Eye (tissue), 1 donor: ENCODE measurements at regions not wholly inside any gene's neighbourhood (a gene's known extent, or its start where the extent isn't known, plus 50 kb on each side); places are given as distances from the start of the nearest gene placed in this dataset.
A peak's percentile ranks its signal among the peaks of the same experiment; 100 is the strongest.

Experiments
- DNase-seq: peaks from one replicate; pipeline ENCODE4 v3.0.0-alpha.2; 2015

DNA sequence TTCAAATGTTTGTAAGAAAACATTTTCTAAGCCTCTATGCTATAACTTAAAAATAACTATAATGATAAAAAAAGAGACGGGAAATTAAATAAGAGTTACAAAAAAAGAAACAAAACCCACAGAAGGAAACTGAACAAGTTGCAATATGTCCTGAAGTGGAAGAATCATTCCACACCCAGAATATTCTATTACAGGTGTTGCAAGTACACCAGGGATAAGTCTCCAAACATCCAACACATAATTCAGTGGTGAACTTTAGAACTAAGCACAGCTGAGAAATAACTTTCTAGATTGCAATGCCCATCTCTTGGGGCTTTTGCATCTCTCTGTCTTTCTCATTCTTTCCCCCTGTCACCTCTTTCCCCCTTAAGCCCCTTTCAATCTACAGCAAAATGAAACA is 325.2 kb downstream of the BRINP1 start:
- no peak for DNase-seq

DNA sequence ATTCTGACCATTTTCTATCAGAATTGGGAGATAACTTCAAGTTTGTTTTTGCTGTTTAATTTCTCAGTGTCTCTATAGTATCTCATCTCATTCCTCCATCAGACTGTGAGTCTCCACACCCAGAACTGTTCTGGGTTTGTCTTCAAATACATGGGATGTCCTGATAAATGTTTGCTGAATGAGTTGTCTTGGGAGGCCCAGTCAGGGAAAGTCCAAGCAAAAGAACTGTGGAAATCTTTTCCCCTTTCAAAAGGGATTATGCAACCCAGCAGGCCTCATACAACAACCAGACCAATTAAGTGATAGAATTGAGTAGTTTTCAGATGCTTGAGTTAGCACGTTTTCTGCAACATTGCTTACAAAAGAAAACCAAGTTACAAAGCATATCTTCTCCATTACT is 324.4 kb downstream of the BRINP1 start:
- peak; percentile 41 for DNase-seq

DNA sequence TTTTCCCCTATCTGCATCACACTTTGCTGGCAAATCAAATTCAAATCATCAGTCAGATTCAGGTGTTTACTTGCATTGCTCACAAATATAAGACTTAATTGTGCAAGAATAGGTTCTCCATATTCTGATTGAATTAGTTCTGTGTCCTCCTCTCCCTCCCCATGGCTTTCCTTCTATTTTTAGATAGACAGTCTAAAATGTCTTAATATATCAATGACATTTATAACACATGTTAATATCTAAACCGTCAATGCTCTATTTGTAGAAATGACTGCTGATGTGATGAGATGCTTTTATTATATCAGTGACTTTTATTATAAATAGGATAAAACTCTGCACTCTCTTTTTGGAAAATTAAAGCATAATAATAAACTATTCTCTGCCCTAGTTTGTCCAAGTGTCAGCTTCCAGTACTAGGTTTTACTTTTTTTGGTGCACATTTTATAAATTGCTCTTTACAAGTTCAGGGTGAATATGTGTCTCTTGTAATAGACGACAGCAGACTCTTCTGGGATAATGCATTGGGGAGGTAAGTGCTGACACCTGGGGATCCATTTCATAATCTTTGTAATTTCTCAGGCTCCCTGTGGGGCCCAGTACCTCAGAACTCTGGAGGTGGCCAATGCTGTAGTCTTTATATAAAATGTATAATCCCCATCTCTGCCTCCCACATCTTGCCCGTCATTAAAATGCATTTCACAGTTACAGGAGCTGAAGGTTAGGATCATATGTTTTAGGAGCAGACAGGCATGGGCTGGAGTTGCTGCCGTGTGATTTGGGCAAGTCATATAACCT is 321.5 kb downstream of the BRINP1 start:
- no peak for DNase-seq

DNA sequence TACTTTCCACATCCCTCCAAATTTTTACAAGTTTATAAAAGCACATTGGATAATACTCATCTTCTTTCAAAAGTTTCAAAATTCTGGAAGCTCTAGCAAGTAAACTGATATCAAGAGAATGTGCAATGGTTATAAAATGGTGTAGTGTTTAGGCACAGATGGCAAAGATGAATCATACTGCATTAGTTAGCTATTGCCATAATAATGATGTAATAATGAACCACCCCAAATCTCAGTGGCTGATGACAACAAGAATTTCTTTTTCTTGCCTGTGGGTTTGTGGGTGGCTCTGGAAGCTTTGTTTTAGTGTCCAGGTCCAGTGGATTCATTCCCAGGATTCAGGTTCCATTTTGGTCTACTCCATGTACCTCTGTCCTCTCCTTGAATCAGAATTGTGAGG is 319.0 kb downstream of the BRINP1 start:
- no peak for DNase-seq

DNA sequence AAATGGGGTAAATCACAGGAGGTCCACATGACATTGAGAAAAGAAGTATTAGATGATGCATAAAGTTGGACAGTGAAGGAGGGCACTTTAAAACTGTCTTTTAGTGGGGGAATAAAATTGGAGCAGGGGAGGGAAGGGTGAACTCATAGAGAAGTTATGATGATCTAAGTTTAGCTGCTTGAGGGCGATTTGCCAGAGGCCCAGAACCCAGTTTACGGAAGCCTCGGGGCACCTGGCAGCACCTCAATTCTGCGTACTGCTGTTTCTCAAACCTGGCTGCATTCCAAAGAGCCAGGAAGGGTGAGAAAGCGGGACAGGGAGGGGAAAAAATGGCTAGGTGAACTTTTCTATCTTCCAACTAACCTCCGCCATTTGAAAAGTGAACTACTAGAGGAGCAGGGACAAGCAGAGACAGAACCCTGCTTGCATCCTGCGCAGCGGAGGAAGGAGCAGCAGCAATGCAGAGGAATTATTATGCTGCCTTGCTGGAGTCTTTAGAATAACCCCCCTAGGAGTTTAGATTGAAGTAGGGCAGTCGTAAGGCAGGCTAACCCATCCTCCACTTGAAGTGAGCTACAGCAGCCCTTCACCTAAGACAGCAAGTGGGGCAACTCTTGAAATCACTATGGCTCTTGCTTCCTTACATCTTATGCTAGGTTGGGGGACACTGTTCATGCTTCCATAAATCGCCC is 316.8 kb downstream of the BRINP1 start:
- DNase-seq = no peak

DNA sequence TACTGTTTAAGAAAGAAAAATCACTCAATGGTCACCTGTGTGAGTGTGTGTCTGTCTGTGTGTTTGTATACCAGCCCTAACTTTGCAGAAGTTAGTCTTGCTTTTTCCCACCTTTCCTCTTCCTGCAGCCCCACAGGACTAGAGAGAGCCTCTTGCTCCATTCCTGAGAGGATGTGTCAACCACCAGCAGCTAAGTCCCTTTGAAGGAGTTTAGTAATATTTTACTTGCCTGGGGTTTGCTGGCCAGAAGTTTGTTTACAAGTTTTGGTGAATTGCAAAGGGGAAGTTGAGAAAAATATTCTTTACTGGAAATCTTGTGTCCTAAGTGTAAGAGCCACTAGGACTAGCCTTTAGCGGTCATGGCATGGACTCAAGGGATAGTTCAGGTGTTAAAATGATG is 316.2 kb downstream of the BRINP1 start:
- no peak for DNase-seq

DNA sequence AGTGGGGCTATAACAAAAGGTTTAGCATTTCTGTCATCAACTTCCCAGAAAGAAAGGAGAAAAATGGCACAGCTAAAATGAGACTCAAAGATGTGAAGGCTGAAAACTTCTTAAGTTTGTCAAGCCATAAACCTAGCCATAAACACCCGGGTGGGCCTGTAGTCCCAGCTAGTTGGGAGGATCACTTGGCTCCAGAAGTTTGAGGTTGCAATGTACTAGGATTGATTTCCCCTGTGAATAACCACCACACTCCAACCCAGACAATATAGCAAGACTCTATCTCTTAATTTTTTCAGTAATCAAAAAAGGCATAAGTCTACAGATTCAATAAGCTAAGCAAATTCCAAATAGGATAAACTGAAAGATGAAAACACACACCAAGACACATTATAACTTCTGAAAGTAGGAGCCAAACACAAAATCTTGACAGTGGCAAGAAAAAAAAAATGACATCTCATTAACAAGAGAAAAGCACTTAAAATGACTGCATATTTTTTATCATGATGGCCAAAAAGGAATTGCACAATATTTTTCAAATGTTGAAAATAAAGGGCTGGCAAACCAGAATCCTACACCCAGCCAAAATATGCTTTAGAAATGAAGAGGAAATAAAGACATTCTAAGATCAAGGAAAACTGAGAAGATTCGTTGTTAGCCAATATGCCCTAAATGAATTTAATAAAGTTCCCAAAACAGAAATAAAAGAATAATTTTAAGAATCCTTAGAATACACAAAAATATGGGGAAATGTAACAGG is 308.4 kb downstream of the BRINP1 start:
- DNase-seq = no peak

DNA sequence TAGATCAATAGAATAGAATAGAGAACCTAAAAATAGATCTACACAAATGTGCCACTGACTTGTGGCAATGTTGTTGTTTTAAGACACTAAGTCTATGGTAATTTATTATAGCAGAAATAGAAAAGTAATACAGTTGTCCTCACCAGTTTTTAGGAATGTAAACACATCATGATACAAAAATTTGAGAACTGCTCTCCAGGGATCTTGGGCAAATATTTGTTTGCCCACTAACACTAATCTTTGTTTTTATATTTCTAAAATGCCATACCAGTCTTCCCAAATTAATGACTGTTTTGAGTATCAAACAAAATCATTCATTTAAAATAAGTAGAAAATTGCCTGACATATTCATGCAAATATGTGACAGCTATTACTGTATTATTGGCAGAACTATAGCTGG is 297.6 kb downstream of the BRINP1 start:
- DNase-seq = no peak

DNA sequence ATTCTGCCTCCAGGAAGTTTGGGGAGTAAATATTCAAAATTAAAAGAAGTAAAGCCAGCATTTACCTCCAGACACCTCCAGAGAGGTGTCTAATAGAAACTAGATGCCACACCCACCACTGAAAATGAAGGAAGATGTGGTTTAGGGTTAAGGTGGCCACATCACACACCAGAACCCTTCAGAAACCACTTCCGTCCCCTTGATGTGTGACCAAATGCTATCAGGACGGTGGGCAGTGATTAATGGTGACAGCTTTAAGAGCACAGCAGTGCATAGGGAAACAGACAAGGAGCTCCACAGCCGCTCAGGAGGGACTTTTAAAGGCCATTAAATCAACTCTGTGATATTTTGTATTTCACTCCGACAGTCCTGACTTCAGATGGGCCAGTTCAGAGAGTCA is 295.2 kb downstream of the BRINP1 start:
- DNase-seq = peak; percentile 12

DNA sequence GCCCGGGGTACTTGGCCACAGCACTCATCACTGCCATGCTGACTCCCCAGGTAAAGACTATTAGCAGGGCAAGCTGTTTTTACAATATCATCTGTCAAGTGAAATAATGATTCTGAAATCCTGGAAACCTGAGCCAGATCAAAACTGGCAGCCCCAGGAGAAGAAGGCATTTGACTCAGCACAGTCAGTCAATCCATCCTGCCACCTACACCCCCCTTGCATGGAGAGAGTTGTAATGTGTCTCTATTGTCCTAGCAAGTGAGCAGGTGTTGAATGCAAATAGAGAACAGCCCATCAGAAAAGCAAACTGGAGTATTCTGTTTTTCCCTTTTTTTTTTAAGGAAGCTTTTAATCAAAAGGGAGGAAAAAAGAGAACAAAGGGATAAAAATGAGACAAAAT is 291.2 kb downstream of the BRINP1 start:
- DNase-seq = no peak

DNA sequence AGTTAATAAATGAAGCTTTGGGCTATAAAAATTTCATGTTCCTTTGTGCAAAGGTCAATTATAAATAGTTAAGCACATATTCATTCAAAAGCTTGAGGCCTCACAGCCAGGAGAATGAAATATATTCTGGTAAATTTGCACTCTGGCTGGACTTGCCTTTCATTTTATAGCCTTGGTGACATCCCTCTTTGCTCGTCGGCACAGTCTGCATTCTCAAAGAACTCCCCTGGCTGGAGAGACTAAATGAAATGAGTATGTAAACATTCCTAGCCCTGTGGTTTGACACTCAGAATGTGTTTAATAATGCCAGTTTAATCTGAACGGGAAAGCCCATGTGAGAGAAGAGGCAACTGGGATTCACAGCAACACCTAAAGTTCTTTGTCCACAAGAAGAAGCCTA is 285.6 kb downstream of the BRINP1 start:
- no peak for DNase-seq

DNA sequence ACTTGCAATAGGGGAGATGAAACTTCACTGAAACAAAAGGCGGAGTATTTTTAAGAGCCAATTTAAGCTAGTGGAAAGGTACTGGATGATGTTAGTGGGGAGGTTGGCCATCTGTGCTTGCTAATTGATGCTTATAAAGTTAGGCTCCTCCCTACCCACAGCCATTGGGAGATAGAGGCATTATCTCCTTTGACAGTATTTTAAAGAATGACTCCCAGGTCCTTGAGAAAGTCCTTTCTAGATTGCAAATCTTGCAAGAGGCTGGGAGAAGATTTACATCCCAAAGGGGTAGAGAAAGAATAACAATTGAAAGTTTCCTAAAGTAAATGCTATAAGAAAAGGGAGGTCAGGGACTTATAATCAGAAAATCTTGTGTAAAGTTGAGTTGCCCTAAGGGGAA is 282.6 kb downstream of the BRINP1 start:
- DNase-seq = no peak

DNA sequence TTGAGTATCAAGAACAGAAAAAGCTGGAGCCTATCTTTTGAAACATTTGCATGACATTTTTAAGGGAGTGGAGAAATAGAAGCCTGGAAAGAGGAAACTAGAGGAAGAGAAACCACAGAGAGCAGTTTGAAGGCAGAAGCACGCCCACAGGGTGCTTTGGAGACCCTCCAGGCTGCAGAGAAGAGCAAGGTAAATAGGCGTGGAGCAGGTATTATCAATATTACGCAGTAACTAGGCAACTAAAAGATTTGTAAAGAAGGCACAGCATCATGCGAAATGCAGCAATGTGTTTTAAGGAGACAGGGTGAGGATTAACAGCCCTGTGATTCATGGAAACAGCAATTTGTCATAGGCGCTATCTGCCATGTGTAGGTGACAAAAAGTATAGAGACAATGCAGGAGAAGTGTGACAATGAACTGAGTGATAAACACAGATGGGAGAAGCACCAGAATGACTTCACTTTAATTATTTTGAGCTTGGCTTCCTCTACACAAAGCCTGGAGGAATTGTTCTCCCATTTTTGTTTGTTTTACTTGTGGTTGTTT is 281.2 kb downstream of the BRINP1 start:
- DNase-seq = no peak

DNA sequence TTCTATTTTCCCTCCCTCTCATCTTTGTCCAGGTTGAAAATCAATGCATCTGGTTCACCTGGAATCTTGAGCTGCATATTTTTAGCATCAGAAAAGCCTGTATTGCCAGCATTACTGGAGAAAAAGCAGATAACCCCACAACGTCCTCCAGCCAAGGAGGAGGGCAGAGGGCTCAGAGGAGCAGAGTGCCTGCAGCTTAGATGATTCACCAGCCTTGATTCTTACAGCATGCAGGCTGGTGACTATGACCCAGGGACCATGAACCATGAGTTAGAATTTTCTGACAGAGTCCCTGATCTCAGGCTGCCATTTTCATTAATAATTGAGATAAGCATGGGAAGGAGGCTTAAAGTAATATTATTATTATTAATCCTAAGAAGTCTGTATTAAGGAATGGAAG is 278.2 kb downstream of the BRINP1 start:
- no peak for DNase-seq

DNA sequence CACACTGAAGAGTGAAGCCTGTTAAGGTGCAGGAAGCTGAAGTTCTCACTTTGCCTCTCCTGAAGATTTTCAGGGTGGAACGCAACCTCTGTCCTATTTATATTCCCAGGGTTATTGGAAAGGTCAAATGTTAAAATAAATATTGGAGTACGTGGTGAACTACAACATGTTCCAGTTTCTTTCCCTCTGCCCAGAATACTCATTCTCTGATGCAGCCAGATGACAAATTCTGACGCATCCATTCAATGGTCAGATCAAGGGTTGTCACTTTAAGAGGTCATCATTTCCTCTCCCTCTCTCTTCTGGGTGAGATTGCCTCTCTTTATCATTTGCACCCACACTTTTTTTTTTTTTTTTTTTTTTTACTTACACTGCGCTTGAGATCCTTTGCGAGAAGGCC is 277.1 kb downstream of the BRINP1 start:
- no peak for DNase-seq

DNA sequence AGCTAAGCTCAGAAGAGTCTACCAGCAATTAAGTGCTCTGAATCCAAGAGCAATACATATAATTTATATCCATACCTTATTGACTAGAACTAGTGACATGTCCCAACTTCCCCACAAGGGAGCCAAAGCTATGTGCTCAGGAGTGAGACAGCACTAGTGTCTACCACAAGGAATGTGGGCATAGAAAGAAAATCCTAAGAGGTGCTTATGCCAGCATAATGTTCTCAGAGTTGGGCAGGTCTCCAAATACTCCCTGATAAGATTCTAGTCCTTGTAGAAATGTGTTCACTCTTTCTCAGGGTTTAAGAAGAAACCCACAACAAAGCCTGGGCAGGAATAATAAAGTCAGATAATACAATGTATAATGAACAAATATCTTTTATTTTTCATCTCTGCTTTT is 275.1 kb downstream of the BRINP1 start:
- no peak for DNase-seq

DNA sequence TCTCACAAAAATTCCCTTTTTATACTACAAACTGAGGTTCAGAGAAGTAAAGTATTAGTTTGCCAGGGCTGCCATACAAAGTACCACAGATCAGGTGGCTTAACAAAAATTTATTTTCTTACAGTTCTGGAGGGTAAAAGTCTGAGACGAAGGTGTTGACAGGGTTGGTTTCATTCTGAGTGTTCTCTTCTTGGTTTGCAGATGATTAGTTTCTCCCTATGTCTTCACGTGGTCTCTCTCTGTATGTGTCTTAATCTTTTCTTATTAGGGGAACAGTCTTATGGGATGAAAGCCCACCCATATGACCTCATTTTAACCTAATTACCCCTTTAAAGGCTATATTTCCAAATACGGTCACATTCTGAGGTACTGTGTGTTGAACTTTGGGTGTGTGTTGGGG is 274.2 kb downstream of the BRINP1 start:
- no peak for DNase-seq

DNA sequence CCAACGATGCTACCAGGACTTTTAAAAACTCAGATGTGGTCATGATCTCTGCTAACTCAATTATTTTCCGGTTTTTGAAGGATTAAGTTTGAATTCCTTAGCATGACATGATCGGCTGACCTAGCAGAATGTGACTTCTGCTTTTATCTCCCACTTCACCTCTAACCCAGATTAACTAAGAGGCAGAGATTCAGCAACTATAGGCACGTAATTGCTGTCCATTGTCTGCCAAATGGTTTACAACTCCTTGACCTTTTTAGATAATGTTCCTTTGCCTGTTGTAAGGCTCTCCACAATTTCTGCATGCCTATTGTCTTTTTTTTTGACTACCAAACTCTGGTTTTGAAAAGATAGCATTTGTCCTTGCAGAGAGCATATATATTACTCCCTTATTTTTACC is 268.2 kb downstream of the BRINP1 start:
- DNase-seq = no peak

DNA sequence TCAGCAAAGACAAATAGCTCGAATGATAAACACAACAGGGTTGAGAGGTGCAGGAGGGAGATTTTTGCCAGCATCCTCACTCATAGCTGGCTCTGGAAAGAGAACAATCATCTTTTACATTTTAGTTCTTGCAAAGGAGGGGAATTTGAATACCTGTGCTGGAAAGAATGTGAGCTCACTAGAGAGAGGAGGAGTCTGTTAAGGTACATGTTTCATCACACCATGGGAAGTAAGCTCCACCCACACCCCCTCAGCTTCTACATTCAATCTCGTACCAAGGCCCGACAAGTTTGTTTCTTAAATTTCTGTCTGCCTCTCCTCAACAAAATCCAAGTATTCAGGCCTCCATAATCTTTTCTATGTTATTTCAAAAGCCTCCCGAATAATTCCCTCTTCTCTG is 254.6 kb downstream of the BRINP1 start:
- DNase-seq = no peak
